ENCODE measurements at regions not wholly inside any gene's neighbourhood (a gene's known extent, or its start where the extent isn't known, plus 50 kb on each side); places are given as distances from the start of the nearest gene placed in this dataset.

- no peak for TF ChIP-seq CTCF (IDR thresholded peaks at IDR 0.05)
- no peak for TF ChIP-seq POLR2A (IDR thresholded peaks at IDR 0.05)
Observed at GRCh38 chr3:110126065-110126464, 788.7 kb upstream of the DPPA4 start.

Measured in uterus (tissue), 2 donors.